ENCODE measurements at regions not wholly inside any gene's neighbourhood (a gene's known extent, or its start where the extent isn't known, plus 50 kb on each side); places are given as distances from the start of the nearest gene placed in this dataset.
A peak's percentile ranks its signal among the peaks of the same experiment; 100 is the strongest.
"Not testable (repeated sequence)": the region's sequence is repeated elsewhere in the genome, so short reads cannot be mapped to it uniquely, and the experiment has no call there.

- no peak for DNase-seq (ENCODE audit: low spot score)
These were observed 481.5 kb upstream of the TUSC1 start for GRCh38 chr9:26159575-26160392.

GRCh38 chr9:26158631-26159150 lies 480.4 kb upstream of the TUSC1 start:
- no peak for DNase-seq (ENCODE audit: low spot score)
- no peak for ATAC-seq
- intact Hi-C loops (cut with DNase I), result no loop called here

More at GRCh38 chr9:26159575-26160392, 481.5 kb upstream of the TUSC1 start:
- intact Hi-C loops (cut with DNase I), result no loop called here
- ATAC-seq, result peak; percentile 44

- intact Hi-C loops (cut with DNase I), result no loop called here
- DNase-seq (ENCODE audit: low spot score), result no peak
- no peak for ATAC-seq
These were observed 479.2 kb upstream of the TUSC1 start for GRCh38 chr9:26157411-26157810.

GRCh38 chr9:26152350-26152749 lies 474.1 kb upstream of the TUSC1 start:
- intact Hi-C loops (cut with DNase I), result no loop called here
- no peak for ATAC-seq
- no peak for DNase-seq (ENCODE audit: low spot score)

GRCh38 chr9:26148128-26148527 lies 469.9 kb upstream of the TUSC1 start:
- DNase-seq (ENCODE audit: low spot score) (no peak), ATAC-seq (no peak)
- intact Hi-C loops (cut with DNase I), result no loop called here

- DNase-seq (ENCODE audit: low spot score), result no peak
- intact Hi-C loops (cut with DNase I), result no loop called here
These were observed 467.7 kb upstream of the TUSC1 start for GRCh38 chr9:26145938-26146337.

GRCh38 chr9:26142631-26143030 lies 464.4 kb upstream of the TUSC1 start:
- no peak for ATAC-seq
- intact Hi-C loops (cut with DNase I), result no loop called here

More at GRCh38 chr9:26145938-26146337, 467.7 kb upstream of the TUSC1 start:
- no peak for ATAC-seq

GRCh38 chr9:26142201-26142600 lies 464.0 kb upstream of the TUSC1 start:
- no peak for ATAC-seq
- intact Hi-C loops (cut with DNase I), result no loop called here
- DNase-seq (ENCODE audit: low spot score), result no peak

More at GRCh38 chr9:26142631-26143030, 464.4 kb upstream of the TUSC1 start:
- DNase-seq (ENCODE audit: low spot score), result no peak

- DNase-seq (ENCODE audit: low spot score) (no peak), ATAC-seq (no peak)
- intact Hi-C loops (cut with DNase I), result no loop called here
These were observed 455.3 kb upstream of the TUSC1 start for GRCh38 chr9:26133537-26133936.

- DNase-seq (ENCODE audit: low spot score) (no peak), ATAC-seq (no peak)
- intact Hi-C loops (cut with DNase I), result no loop called here
These were observed 454.6 kb upstream of the TUSC1 start for GRCh38 chr9:26132746-26133312.

GRCh38 chr9:26131886-26132285 lies 453.6 kb upstream of the TUSC1 start:
- ATAC-seq (peak; percentile 56), DNase-seq (ENCODE audit: low spot score) (no peak)
- intact Hi-C loops (cut with DNase I), result no loop called here

GRCh38 chr9:26129217-26129616 lies 451.0 kb upstream of the TUSC1 start:
- no peak for ATAC-seq
- no peak for DNase-seq (ENCODE audit: low spot score)
- intact Hi-C loops (cut with DNase I), result no loop called here

- ATAC-seq (no peak), DNase-seq (ENCODE audit: low spot score) (no peak)
- intact Hi-C loops (cut with DNase I), result no loop called here
These were observed 447.4 kb upstream of the TUSC1 start for GRCh38 chr9:26125693-26126092.

- DNase-seq (ENCODE audit: low spot score); ATAC-seq; intact Hi-C loops (cut with DNase I): not testable (repeated sequence)
These were observed 437.8 kb upstream of the TUSC1 start for GRCh38 chr9:26116085-26116484.

- ATAC-seq (no peak), DNase-seq (ENCODE audit: low spot score) (no peak)
- intact Hi-C loops (cut with DNase I), result no loop called here
These were observed 434.5 kb upstream of the TUSC1 start for GRCh38 chr9:26112724-26113123.

- no peak for ATAC-seq
- no peak for DNase-seq (ENCODE audit: low spot score)
- intact Hi-C loops (cut with DNase I), result no loop called here
These were observed 408.2 kb upstream of the TUSC1 start for GRCh38 chr9:26086396-26086795.

- DNase-seq (ENCODE audit: low spot score), result no peak
- ATAC-seq, result no peak
- intact Hi-C loops (cut with DNase I), result no loop called here
These were observed 403.6 kb upstream of the TUSC1 start for GRCh38 chr9:26081847-26082246.

- intact Hi-C loops (cut with DNase I), result no loop called here
- DNase-seq (ENCODE audit: low spot score) (no peak), ATAC-seq (no peak)
These were observed 400.5 kb upstream of the TUSC1 start for GRCh38 chr9:26078706-26079105.

- intact Hi-C loops (cut with DNase I), result no loop called here
- DNase-seq (ENCODE audit: low spot score), result no peak
- ATAC-seq, result no peak
These were observed 399.6 kb upstream of the TUSC1 start for GRCh38 chr9:26077860-26078259.

- no peak for DNase-seq (ENCODE audit: low spot score)
- intact Hi-C loops (cut with DNase I), result no loop called here
- no peak for ATAC-seq
These were observed 389.4 kb upstream of the TUSC1 start for GRCh38 chr9:26067608-26068007.
